K562 (cell line): ENCODE measurements at regions not wholly inside any gene's neighbourhood (a gene's known extent, or its start where the extent isn't known, plus 50 kb on each side); places are given as distances from the start of the nearest gene placed in this dataset.

Source experiments
- ATAC-seq: fragments of 200-7000 bp; cut with Tn5 transposase; 3 replicates; pipeline ENCODE4 v1.9.1; 2020; ENCODE audit warnings: moderate library complexity
- BruUV-seq: library from RNA; stranded (reverse); fragments of 400-500 nt; replicated peaks from 2 replicates; lab custom pipeline; 2021; lab: Mats Ljungman, UMichigan
- CTCF ChIA-PET: fragments of 300-600 bp; formaldehyde crosslinking; extraction: SDS; loops from one replicate; lab custom pipeline; 2021; ENCODE audit warnings: low intra/inter-chr PET ratio; lab: Yijun Ruan, JAX
- POLR2A ChIA-PET: fragments of 300-600, 350-650 bp; sonication (Branson Sonifier 250); formaldehyde crosslinking; extraction: SDS; loops from one replicate; lab custom pipeline; 2021; ENCODE audit warnings: antibody characterized with exemption, inconsistent platforms; lab: Yijun Ruan, JAX
- DNase-seq, 4 experiments: peaks; one replicate each; pipeline versions ENCODE4 v3.0.0 to v3.0.0-alpha.2; 2011 to 2018; ENCODE audit warnings: low spot score in 3 of 4, mixed read lengths in 3 of 4; ENCODE audit errors: extremely low read depth in 1 of 4
- FAIRE-seq: peaks from 2 replicates; lab custom pipeline; 2011; peaks lifted over from hg19 to GRCh38; lab: Jason Lieb, UNC
- H2AFZ ChIP-seq: 2 replicates; pipeline ENCODE4 v1.6.0; 2011; ENCODE audit warnings: low read depth, low read length, control low read depth, inconsistent platforms
- H3K27ac ChIP-seq: fragments of 200-600 bp; 3 replicates; pipeline ENCODE4 v1.8.0; 2011; ENCODE audit warnings: low read depth, mild to moderate bottlenecking, control low read depth, inconsistent platforms, low read length, moderate library complexity, mixed read lengths; ENCODE audit errors: extremely low read depth
- H3K27me3 ChIP-seq, 2 experiments: fragments of 300-600 bp in 1 of 2; 2 replicates in 1 of 2; 3 replicates in 1 of 2; pipeline versions ENCODE4 v1.6.0 to v1.8.0; 2011; ENCODE audit warnings: inconsistent platforms in 2 of 2, low read length in 2 of 2, mild to moderate bottlenecking in 1 of 2, mixed read lengths in 1 of 2, moderate library complexity in 1 of 2; ENCODE audit not compliant: control insufficient read depth in 2 of 2, insufficient read depth in 2 of 2
- H3K36me3 ChIP-seq: fragments of 300-600 bp; 3 replicates; pipeline ENCODE4 v1.8.0; 2011; ENCODE audit warnings: mild to moderate bottlenecking, low read length, inconsistent platforms; ENCODE audit not compliant: control insufficient read depth, insufficient read depth
- H3K4me1 ChIP-seq, 2 experiments: fragments of 200-600 bp in 1 of 2; replicated peaks in 1 of 2; 2 replicates in 1 of 2; 3 replicates in 1 of 2; pipeline versions ENCODE4 v1.5.1 to v1.8.0; 2011; ENCODE audit warnings: inconsistent platforms in 2 of 2, low read length in 2 of 2, mild to moderate bottlenecking in 1 of 2, mixed read lengths in 1 of 2, moderate library complexity in 1 of 2; ENCODE audit not compliant: control insufficient read depth in 2 of 2, insufficient read depth in 2 of 2
- H3K4me2 ChIP-seq: 2 replicates; pipeline ENCODE4 v1.6.1; 2011; ENCODE audit warnings: low read length, control low read depth, inconsistent platforms, mixed read lengths; ENCODE audit not compliant: insufficient read depth
- H3K4me3 ChIP-seq: fragments of 200-600 bp; sonication (generic), shearing (Covaris generic); 2 replicates; pipeline ENCODE4 v1.5.1; 2016; ENCODE audit warnings: control low read depth, inconsistent platforms
- H3K79me2 ChIP-seq: fragments of 200-600 bp; 3 replicates; pipeline ENCODE4 v1.8.0; 2011; ENCODE audit warnings: low read length, inconsistent platforms; ENCODE audit not compliant: control insufficient read depth, insufficient read depth
- H3K9ac ChIP-seq, 2 experiments: 2 replicates each; pipeline versions ENCODE4 v1.6.0 to v1.6.1; 2011; ENCODE audit warnings: low read depth in 2 of 2, low read length in 2 of 2, control low read depth in 1 of 2, inconsistent platforms in 1 of 2, mild to moderate bottlenecking in 1 of 2, mixed read lengths in 1 of 2; ENCODE audit not compliant: insufficient read depth in 1 of 2
- H3K9me1 ChIP-seq: one replicate; pipeline ENCODE4 v1.6.0; 2011; ENCODE audit warnings: inconsistent platforms, mild to moderate bottlenecking, low read length, moderate library complexity; ENCODE audit not compliant: control insufficient read depth, insufficient read depth
- H3K9me3 ChIP-seq: replicated peaks from 2 replicates; pipeline ENCODE4 v1.5.1; 2011; ENCODE audit warnings: low read depth, low read length, inconsistent platforms; ENCODE audit not compliant: control insufficient read depth, insufficient read depth
- H4K20me1 ChIP-seq: replicated peaks from 2 replicates; pipeline ENCODE4 v1.6.1; 2011; ENCODE audit warnings: low read length, inconsistent platforms, mixed read lengths; ENCODE audit not compliant: control insufficient read depth, insufficient read depth
- NR4A1 ChIP-seq, 2 experiments: fragments of 250-450 bp in 1 of 2; fragments of 450-650 bp in 1 of 2; sonication (Bioruptor Pico) in 1 of 2; IDR thresholded peaks; 2 replicates each; pipeline versions ENCODE4 v1.4.0 to v1.6.1; 2016 to 2020; ENCODE audit warnings: mild to moderate bottlenecking in 2 of 2, missing compliant biosample characterization in 1 of 2, missing genetic modification characterization in 1 of 2, moderate library complexity in 1 of 2
- OTX1 ChIP-seq: fragments of 450-650 bp; formaldehyde crosslinking; IDR thresholded peaks from 2 replicates; pipeline ENCODE4 v1.4.0; 2022; ENCODE audit warnings: mild to moderate bottlenecking
- WGBS: fragments of 100-300 bp; shearing (Covaris generic); methylation state at CpG from one replicate; pipeline ENCODE4 v1.1.6; 2016; ENCODE audit warnings: low coverage, mixed read lengths; ENCODE audit not compliant: insufficient coverage; ENCODE audit errors: missing lambda C conversion rate; 5-methylcytosine and 5-hydroxymethylcytosine counted together
- in situ Hi-C: fragments of 300-500 bp; cut with MboI; formaldehyde crosslinking; loops from 4 replicates; pipeline ENCODE4 v1.15.0; 2018; ENCODE audit warnings: inconsistent platforms, mixed read lengths
- intact Hi-C: fragments of 100-400 bp; cut with micrococcal nuclease; formaldehyde crosslinking; loops from 2 replicates; pipeline ENCODE4 v1.14.2; 2022
- TF ChIP-seq, protein P1 (sequence below): fragments of 250-450 bp; sonication (Bioruptor Pico); IDR thresholded peaks from 2 replicates; pipeline ENCODE4 v1.5.0; 2022; ENCODE audit warnings: mild to moderate bottlenecking

DNA sequence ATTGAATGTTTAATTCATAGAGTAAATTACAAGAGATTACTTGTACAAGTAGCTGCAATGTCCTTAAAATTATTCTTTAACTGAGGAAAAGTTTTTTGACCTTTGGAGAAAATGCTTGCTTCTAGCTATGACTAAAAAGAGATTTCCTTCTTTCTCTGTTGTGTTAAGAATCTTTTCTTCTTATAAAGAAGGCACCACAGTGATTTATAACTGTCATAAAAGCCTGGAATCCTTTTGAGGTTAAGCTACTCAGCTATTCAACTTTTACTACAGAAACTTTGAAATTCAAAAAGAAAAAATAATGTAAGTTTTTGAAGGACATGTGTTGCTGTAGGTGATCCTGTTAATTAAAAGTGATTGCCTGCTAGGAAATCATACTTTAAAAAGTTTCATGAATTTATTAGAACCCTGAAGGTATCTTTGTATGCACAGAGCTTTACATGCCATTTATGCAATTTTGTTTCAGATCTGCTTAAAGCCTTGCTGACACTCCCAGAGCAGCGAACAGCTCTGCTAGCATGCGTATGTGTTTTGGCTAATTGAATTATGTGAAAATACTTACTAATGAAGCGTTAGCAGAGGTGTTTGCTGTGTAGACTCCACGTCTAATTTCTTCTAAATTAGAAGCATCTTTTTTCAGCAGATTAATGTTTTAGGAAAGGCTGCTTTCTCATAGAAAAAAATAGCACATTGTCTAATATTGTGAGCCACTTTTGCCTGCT lies 94.7 kb upstream of the SMYD2 start (continued):
- TF ChIP-seq, protein P1, sequence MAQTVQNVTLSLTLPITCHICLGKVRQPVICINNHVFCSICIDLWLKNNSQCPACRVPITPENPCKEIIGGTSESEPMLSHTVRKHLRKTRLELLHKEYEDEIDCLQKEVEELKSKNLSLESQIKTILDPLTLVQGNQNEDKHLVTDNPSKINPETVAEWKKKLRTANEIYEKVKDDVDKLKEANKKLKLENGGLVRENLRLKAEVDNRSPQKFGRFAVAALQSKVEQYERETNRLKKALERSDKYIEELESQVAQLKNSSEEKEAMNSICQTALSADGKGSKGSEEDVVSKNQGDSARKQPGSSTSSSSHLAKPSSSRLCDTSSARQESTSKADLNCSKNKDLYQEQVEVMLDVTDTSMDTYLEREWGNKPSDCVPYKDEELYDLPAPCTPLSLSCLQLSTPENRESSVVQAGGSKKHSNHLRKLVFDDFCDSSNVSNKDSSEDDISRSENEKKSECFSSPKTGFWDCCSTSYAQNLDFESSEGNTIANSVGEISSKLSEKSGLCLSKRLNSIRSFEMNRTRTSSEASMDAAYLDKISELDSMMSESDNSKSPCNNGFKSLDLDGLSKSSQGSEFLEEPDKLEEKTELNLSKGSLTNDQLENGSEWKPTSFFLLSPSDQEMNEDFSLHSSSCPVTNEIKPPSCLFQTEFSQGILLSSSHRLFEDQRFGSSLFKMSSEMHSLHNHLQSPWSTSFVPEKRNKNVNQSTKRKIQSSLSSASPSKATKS: no peak

DNA sequence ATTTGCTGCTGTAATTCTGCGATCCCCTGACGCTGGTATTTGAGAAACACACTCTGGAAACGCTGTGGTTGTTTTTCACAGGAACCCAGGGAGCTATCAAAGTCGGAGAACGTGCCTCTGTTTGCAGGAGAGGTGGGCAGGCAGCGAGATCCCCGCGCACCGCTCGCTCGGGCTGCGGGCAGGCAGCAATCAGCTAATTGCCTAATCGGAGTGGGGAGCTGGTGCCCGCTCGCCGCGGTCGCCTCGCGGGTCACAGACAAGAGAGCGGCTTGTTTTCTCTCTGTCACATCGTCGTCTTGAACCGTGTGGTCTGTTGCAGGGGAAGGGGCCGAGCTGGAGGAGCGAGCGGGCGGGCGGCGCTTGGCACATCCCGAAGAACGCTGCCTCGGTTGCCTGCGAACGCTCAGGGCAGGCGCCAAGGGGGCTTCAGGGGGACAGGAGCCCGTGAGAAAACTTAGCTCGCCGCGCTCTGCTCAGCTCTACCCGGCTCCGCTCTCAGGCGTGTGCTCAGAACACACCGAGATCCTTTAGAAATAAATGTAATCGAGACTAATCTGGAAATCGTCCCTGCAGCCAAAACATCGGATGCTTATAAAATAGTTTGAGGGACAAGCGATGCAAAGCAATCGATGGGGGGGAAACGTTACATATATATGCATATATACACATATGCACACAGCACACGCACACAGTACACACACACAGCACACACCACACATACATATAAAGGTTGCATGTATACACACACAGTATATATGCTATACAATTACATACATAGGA lies 93.6 kb upstream of the SMYD2 start:
- Histone ChIP-seq H3K27me3 (peaks cover 19 to 28% of the 10 kb centered on the region in 2 experiments; a peak in 4 of 5 replicates), H3K36me3 (no peaks in the 10 kb centered on the region), H3K4me1 (peaks cover 0 to 5% of the 10 kb centered on the region in 2 experiments; a peak in 1 of 5 replicates), H3K4me3 (no peak overlapping the region), H3K27ac (no peak overlapping the region), H3K4me2 (no peak overlapping the region), H3K9me1 (no peaks in the 10 kb centered on the region), H3K9ac (peak overlapping the region in 1 of 2 experiments; percentile 73; a peak in 1 of 4 replicates), H2AFZ (no peak overlapping the region), H3K9me3 (no peaks in the 10 kb centered on the region), H4K20me1 (no peaks in the 10 kb centered on the region), H3K79me2 (no peaks in the 10 kb centered on the region)
- no peak for FAIRE-seq
- BruUV-seq: no TSS peak
- no peak for TF ChIP-seq NR4A1 (CRISPR knock-in tag; IDR thresholded peaks at IDR 0.05)
- no peak for TF ChIP-seq NR4A1 (tag; IDR thresholded peaks at IDR 0.05)
- TF ChIP-seq OTX1 (CRISPR knock-in tag): no peak
- ChIA-PET POLR2A (interaction anchor here (0.6 to 1.0 kb wide), 2 partner anchors 9 to 187 kb away, joined by 3 to 6 read pairs; no protein-coding TSS in a partner anchor), CTCF (no interaction called here)
- 1% methylated on average over 51 of the region's 51 CpGs for WGBS
- no peak for DNase-seq
- in situ Hi-C loops: no loop called here
- ATAC-seq: peak; percentile 31; the same call in 1 of the 3 replicates
- intact Hi-C loops: no loop called here
